ENCODE measurements at regions not wholly inside any gene's neighbourhood (a gene's known extent, or its start where the extent isn't known, plus 50 kb on each side); places are given as distances from the start of the nearest gene placed in this dataset.

DNA sequence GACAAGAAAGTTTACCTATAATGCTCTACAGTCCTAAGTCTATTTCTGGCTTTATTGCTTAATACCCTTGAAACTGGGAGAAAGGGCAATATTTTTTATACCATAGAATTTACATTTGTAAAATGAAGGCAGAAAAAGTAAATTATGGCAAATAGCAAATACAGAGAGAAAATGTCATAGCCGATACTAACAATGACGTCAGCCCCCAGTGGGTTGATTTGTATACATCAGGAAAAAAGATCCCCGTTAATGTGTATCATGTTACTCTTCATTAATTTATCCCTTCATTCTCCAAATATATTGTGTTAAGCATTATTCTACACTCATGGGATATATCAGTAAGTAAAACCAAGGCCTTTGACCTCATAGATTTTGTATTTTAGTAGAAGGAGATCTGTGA is 445.1 kb upstream of the SYT1 start:
- Histone ChIP-seq H3K9ac (ENCODE audit: low read depth, low read length) (no peak overlapping the region), H3K9me3 (ENCODE audit: control insufficient read depth, insufficient read depth, low read length) (no peaks in the 10 kb centered on the region), H3K56ac (ENCODE audit: extremely low read depth, insufficient read depth, low read length) (no peak overlapping the region), H4K8ac (ENCODE audit: low read depth in 2 of 2, low read length in 2 of 2) (no peak overlapping the region), H3K4me2 (ENCODE audit: low read depth, low read length) (no peak overlapping the region), H3K18ac (ENCODE audit: low read depth, low read length) (no peak overlapping the region), H2AFZ (replicated peaks; ENCODE audit: low read length, poor library complexity) (no peak overlapping the region), H3K27ac (ENCODE audit: insufficient read depth, low read length) (no peak overlapping the region), H3K27me3 (ENCODE audit: control insufficient read depth, insufficient read depth, low read length) (no peaks in the 10 kb centered on the region), H2BK20ac (ENCODE audit: low read depth, low read length) (no peak overlapping the region), H2BK5ac (ENCODE audit: low read depth, low read length, poor library complexity, severe bottlenecking) (no peak overlapping the region), H3K4me3 (ENCODE audit: insufficient read depth, low read depth, low read length) (no peak overlapping the region), H4K5ac (ENCODE audit: low read depth, low read length) (no peak overlapping the region), H3K23ac (ENCODE audit: low read depth, low read length) (no peak overlapping the region), H4K91ac (ENCODE audit: insufficient read depth, low read depth, low read length) (no peak overlapping the region), H2AK9ac (replicated peaks; ENCODE audit: low read depth, low read length, poor library complexity) (no peak overlapping the region), H4K20me1 (ENCODE audit: insufficient read depth, low read length) (no peaks in the 10 kb centered on the region), H3K4ac (ENCODE audit: low read depth, low read length) (no peak overlapping the region), H2BK120ac (ENCODE audit: low read depth, low read length) (no peak overlapping the region), H3K14ac (replicated peaks; ENCODE audit: low read depth, low read length) (no peak overlapping the region), H3K9me1 (ENCODE audit: insufficient read depth, low read length) (no peaks in the 10 kb centered on the region), H3K36me3 (ENCODE audit: control insufficient read depth, insufficient read depth, low read length) (no peaks in the 10 kb centered on the region), H2BK15ac (ENCODE audit: low read depth, low read length) (no peak overlapping the region), H3K79me1 (ENCODE audit: low read depth in 1 of 2, low read length in 2 of 2) (no peaks in the 10 kb centered on the region), H2AK5ac (ENCODE audit: low read depth, low read length) (no peak overlapping the region), H3K4me1 (ENCODE audit: control insufficient read depth, insufficient read depth, low read length) (no peaks in the 10 kb centered on the region)
- TF ChIP-seq RCOR1 (IDR thresholded peaks at IDR 0.05; ENCODE audit: insufficient replicate concordance, low read length) = no peak
- TF ChIP-seq POLR2A (IDR thresholded peaks at IDR 0.05; ENCODE audit: low read depth, low read length) = no peak
- TF ChIP-seq BHLHE40 (IDR thresholded peaks at IDR 0.05; ENCODE audit: low read depth, low read length) = no peak
- TF ChIP-seq, protein P1, sequence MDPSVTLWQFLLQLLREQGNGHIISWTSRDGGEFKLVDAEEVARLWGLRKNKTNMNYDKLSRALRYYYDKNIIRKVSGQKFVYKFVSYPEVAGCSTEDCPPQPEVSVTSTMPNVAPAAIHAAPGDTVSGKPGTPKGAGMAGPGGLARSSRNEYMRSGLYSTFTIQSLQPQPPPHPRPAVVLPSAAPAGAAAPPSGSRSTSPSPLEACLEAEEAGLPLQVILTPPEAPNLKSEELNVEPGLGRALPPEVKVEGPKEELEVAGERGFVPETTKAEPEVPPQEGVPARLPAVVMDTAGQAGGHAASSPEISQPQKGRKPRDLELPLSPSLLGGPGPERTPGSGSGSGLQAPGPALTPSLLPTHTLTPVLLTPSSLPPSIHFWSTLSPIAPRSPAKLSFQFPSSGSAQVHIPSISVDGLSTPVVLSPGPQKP (IDR thresholded peaks at IDR 0.05; ENCODE audit: borderline replicate concordance, low read depth, low read length) = no peak
- no peak for TF ChIP-seq FOS (IDR thresholded peaks at IDR 0.05; ENCODE audit: low read depth, low read length)
- TF ChIP-seq MAFK (IDR thresholded peaks at IDR 0.05; ENCODE audit: low read depth, low read length) = no peak
- no peak for TF ChIP-seq CHD1 (IDR thresholded peaks at IDR 0.05; ENCODE audit: low read depth, low read length)
- no peak for TF ChIP-seq RFX5 (IDR thresholded peaks at IDR 0.05; ENCODE audit: low read depth, low read length)
- TF ChIP-seq USF2 (IDR thresholded peaks at IDR 0.05; ENCODE audit: low read depth, low read length) = no peak
- TF ChIP-seq NFE2L2 (IDR thresholded peaks at IDR 0.05; ENCODE audit: low read depth, low read length) = no peak
- no peak for TF ChIP-seq RAD21 (IDR thresholded peaks at IDR 0.05; ENCODE audit: low read length)
- TF ChIP-seq, protein P2, sequence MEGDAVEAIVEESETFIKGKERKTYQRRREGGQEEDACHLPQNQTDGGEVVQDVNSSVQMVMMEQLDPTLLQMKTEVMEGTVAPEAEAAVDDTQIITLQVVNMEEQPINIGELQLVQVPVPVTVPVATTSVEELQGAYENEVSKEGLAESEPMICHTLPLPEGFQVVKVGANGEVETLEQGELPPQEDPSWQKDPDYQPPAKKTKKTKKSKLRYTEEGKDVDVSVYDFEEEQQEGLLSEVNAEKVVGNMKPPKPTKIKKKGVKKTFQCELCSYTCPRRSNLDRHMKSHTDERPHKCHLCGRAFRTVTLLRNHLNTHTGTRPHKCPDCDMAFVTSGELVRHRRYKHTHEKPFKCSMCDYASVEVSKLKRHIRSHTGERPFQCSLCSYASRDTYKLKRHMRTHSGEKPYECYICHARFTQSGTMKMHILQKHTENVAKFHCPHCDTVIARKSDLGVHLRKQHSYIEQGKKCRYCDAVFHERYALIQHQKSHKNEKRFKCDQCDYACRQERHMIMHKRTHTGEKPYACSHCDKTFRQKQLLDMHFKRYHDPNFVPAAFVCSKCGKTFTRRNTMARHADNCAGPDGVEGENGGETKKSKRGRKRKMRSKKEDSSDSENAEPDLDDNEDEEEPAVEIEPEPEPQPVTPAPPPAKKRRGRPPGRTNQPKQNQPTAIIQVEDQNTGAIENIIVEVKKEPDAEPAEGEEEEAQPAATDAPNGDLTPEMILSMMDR (conservative IDR thresholded peaks at IDR 0.05; ENCODE audit: low read depth, low read length) = no peak
- TF ChIP-seq MAZ (IDR thresholded peaks at IDR 0.05; ENCODE audit: borderline replicate concordance, low read depth, low read length) = no peak
- no peak for TF ChIP-seq CEBPB (IDR thresholded peaks at IDR 0.05; ENCODE audit: low read depth, low read length)
- no peak for TF ChIP-seq SMC3 (IDR thresholded peaks at IDR 0.05; ENCODE audit: low read depth, low read length)
- TF ChIP-seq MXI1 (IDR thresholded peaks at IDR 0.05; ENCODE audit: borderline replicate concordance, low read depth, low read length) = no peak
- POLR2A ChIA-PET (ENCODE audit: unreplicated experiment) = no interaction called here
- CTCF ChIA-PET = no interaction called here
- DNase-seq (peak; percentile 6), ATAC-seq (ENCODE audit: low read depth) (no peak)
- intact Hi-C loops (cut with micrococcal nuclease) (no loop called here), in situ Hi-C loops (cut with MboI; ENCODE audit: low sequenced_read_pairs) (no loop called here), dilution Hi-C loops (cut with HindIII; ENCODE audit: low sequenced_read_pairs, unreplicated experiment) (no loop called here)
- BruUV-seq (replicated peaks) = no TSS peak
- WGBS, 2 experiments (ENCODE audit: extremely low coverage in 2 of 2, insufficient read length in 1 of 2) = no CpG with 5 or more reads among the region's 3 CpGs
